ENCODE measurements at regions not wholly inside any gene's neighbourhood (a gene's known extent, or its start where the extent isn't known, plus 50 kb on each side); places are given as distances from the start of the nearest gene placed in this dataset.

DNA sequence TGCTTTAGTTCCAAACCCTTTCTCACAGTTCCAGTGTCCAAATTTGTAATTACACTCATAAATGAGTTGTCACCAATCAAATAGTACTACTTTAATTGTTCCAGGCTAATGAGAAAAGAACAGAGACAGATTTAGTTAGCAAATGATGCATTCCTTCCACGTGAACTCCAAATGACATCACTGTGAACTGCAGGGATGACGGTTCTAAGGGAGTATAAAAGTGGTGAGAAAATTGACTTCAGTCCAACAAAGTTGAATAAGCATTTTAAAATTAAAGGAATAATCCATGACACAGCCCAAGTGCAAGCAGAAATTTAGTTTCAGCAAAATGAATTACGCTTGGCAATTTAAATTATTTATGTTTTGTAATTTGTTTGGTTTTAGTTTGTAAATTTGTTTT lies 102.0 kb upstream of the LRATD1 start:
- DNase-seq (ENCODE audit: low read depth), result no peak

DNA sequence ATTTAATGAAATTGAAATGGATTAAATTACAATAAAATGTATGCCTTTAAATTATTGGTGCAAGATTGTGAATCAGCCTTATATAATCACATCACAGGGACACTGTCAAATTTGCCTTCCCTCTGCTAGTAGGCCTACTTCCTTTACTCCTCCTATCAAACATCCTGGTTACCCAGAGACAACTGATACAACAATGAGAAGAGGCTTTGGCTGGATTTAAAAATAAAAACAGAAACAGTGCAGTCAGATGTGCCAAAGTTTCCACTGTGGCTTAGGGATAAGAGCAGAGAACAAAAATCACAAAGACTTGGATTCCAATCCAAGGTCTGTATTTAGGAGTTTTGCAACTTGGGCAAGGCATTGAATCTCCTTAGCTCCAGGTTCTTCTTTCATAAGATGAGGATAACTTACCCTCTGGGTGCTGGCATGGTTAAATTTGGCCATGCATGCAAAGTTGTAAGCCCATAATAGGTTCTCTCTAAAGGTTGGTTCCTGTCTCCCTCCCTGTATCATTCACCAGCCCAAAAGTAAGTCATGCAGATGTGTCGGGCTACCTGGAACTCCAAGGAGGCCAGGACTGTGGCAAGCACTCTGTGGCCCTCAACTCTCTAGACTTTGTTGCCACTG lies 99.3 kb upstream of the LRATD1 start:
- no peak for DNase-seq (ENCODE audit: low read depth)

DNA sequence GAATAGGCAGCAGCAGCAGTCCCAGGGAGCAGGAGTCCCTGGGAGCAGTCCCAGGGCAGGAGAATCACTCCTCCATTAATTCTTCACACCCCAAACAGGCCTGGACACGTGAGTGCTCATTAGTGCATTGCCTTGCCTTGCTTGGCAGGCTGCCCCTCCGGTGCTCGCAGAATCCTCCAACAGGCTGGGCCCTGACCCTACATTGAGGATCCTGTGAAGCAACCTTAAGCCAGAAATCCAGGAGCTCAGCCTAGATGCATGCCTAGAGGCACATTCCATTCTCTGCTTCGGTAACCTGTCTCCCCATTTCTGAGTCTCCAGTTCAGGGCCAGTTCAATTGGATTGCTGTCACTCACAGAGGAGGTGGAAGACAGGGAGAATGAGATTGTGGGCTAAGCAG lies 97.4 kb upstream of the LRATD1 start:
- no peak for DNase-seq (ENCODE audit: low read depth)

DNA sequence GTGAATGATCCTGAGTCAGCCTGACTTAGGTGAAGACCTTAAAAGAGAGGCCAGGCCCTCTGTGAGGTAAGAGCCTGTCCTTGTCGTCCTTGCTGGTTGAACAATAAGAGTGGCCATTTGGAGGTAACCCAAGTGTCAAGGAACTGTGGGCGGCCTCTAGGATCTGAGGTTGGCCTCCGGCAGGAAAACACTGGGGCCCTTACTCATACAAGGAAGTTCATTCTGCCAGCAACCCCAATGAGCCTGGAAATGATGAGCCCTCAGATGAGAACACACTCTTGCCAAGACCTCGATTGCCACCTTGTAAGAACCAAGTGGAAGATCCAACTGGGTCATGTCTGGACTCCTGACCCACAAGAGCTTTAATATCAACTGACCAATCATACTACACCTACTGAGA lies 95.5 kb upstream of the LRATD1 start:
- no peak for DNase-seq (ENCODE audit: low read depth)

DNA sequence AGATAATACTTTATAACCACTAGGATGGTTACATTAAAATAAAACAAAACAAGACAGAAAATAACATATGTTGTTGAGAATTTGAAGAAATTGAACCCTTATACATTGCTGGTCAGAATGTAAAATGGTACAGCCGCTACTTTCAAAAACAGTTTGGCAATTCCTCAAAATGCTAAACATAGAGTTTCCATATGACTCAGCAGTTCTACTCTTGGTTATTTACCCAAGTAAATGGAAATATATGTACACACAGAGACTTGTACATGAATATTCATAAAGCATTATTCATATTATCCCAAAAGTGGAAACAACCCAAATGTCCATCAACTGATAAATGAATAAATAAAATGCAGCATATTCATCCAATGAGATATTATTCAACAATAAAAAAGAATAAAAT lies 92.5 kb upstream of the LRATD1 start:
- no peak for DNase-seq (ENCODE audit: low read depth)

DNA sequence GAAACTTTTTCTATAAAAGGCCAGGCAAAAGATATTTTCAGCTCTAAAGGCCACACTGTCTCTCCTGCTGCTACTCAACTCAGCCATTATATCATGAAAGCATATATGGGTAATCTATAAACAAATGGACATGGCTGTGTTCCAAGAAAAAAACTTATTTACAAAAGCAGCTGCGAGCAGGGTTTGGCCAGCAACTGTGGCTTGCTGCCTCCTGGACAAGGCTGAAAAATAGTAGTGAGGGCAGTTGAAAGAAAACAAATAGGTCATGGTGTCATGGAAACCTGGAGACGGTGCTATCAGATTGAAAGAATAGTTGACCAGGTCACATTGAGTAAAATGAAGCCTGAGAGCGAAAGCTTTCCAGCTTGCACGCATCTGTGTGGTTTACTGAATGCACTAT lies 89.2 kb upstream of the LRATD1 start:
- DNase-seq (ENCODE audit: low read depth), result no peak

DNA sequence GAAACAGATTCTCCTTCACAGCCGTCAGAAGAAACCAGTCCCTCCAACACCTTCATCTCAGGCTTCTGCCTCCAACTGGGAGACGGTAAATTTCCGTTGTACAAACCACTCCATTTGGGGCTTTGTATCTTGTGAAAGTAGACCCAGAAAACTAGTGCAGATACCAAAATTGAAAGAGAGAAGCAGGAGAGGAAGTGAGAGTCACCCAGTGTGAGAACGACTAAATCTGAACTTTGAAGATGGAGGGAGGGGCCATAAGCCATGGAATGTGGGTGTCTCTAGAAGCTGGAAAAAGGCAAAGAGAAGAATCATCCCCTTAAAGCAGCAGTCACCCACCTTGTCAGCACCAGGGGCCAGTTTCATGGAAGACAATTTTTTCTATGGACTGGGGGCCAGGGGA lies 88.3 kb upstream of the LRATD1 start:
- DNase-seq (ENCODE audit: low read depth), result no peak

DNA sequence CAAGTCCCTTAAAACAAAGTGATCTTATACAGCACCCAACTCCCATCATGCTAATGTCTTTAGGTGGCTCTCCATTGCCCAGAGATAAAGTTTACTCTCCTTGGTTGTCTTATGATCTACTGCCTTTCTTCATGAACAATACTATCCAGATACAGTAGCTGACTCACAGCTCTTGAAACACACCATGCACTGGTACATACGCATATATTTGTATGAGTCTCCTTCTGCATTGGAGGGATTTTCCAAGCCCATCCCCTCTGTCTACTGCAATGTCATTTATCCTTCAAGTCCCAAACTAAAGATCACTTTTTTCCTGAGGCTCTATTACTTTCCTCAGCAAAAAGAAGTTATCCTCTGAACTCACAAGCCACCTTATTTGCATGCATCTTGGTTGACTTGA lies 84.7 kb upstream of the LRATD1 start:
- DNase-seq (ENCODE audit: low read depth), result no peak

DNA sequence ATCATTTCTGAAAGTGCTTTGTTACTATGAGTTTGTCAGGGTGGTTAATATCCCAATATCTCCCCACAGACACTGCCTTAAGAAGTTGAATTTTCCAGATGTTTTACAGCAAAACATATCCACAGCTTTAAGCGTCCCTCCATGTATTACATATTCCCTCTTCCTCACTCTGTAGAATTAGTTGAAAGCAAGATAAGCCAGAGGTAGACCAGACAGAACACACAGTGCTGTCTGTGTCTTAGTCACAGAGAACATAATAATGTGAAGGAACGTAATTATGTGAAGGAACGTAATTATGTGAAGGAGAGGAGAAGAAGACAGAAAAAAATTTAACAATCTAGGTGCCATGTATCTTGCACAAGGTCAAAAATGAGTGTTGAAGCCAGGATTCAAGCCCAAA lies 81.9 kb upstream of the LRATD1 start:
- DNase-seq (ENCODE audit: low read depth), result no peak

DNA sequence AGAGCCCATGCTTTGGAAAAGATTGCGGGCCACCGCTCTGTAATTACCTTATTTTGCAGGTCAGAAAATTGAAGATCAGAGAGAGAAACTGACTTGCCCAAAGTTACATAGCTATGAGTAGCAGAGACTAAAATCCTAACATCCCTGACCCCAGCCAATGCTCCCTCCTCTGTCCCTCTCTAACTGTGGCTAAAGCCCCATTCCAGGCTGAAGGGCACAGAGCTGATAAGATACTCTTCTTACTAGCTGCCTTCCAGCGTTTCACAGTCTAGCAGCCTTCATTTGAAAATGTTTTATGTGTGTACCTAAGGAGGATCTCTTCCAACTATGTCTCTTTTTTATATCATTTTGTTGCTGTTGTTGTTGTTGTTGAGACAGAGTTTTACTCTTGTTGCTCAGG lies 81.4 kb upstream of the LRATD1 start:
- DNase-seq (ENCODE audit: low read depth), result no peak

DNA sequence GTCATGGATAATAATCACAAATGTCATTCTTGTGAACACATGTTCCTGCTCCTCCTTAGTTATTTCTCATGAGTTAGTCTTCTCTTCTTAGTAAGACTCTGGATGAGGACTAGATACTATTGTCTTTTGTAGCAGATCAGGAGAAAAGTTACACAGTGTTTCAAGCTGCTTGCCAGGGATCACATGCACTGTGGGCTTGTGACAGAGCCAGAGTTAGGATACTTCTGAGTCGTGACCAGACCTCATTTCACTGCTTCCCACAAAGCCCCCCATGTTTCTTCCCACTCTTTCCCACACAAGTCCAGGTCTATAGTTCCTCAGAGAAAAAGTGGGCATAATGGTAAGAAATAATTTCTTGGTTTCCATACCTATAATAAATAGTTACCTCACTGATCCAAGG lies 80.2 kb upstream of the LRATD1 start:
- no peak for DNase-seq (ENCODE audit: low read depth)

DNA sequence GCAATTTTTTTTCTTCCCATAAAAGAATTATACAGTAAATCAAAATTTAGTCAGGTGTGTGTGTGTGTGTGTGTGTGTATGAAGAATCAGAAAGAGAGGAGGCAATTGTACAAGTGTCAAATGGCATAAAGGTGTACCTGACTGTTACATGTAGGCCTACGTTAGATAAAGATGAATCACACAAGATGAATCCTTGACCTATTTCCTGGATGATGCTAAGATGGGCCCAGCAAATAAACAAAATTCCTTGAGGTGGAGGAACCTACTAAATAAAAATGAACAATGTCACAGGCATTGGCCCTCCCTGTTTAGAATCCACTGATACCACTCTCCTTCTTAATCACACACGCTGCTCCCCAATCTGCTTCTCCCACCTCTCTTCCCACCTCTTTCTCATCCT lies 79.7 kb upstream of the LRATD1 start:
- DNase-seq (ENCODE audit: low read depth), result no peak

DNA sequence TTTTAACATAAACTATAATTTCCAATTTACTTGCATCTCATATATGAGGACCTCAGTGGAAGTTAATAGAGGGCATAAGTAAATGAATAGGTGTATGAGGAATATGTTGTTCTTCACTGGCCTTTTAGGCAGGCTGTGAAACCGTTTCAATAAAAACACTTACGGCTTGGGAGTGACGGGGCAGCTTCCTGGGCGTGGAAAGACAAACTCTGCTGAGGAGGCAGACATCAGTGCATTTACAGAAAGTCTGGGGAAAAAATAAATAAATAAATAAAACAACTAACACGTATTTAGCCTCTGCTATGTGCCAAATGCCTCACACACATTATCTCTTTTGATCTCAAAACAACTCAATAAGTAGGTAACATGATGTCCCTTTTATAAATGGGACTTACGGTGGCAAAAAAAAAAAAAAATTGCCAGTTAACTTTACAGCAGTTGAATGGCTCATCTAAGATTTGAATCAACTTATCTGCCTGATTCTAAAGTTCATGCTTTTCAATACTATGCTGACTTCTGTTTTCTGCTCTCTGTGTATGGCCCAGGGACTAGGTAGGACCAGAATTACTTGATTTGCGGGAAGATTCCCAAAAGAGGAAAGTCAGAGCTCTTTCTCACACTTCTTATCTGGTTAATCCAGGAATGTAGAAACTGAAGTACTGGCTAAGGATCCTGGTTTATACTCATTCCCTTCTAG lies 77.5 kb upstream of the LRATD1 start:
- no peak for DNase-seq (ENCODE audit: low read depth)

DNA sequence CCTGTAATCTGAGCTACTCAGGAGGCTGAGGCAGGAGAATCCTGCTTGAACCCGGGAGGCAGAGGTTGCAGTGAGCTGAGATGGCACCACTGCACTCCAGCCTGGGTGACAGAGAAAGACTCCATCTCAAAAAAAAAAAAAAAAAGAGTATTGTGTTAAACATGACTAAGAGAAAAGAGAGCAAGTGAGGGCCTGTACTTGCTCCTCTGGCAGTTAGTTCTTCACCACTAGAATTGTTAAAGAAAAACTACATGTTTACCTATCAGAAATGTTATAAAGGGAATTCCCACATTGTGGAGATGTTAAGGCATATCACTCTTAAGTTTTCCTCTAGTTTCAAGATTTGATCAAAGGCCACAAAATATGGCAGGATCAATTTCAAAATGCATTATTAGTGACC lies 75.4 kb upstream of the LRATD1 start:
- DNase-seq (ENCODE audit: low read depth), result no peak

DNA sequence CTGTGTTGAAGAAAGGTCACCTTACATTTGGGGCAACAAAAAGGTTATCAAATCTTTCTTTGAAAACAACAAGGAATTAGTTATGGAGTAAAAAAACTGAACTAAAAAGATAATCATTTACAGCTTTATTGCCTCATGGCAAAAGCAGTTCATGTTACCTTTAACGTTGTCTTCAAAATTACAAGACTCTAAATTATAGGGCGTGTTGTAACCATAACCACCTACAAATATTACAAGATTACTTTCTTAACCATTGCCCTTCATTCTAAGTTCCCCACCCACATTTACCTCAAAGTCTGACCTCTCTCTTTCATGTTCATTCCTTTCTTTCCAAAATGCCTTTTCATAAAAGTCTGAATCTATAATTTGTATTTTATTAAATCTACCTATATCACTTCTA lies 74.6 kb upstream of the LRATD1 start:
- DNase-seq (ENCODE audit: low read depth), result no peak

DNA sequence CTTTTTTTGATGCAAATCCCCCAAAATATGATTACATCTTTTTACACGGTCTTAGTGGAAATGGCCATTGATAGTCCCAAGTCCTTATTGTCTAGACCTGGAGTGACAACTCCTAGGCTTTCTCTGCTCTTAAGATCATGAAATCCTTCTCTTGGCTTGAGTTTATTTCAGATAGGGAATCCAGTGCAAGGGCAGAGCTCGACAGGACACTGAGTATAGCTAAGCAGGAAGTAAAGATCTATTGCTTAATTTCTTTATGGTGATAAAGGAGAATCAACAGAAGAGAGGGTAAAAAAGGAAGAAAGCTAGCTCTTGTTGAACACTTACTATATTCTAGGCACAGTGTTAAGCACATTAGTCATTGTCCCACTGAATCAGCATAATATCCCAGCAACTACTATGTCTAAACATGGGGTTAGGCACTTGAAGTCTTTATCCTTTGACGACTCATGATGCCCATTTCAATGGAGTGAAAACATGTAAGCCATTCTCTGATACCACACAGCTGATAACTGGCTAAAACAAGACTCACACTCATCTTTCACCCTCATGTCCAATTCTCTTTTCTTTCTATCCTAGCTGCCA lies 74.1 kb upstream of the LRATD1 start:
- no peak for DNase-seq (ENCODE audit: low read depth)

DNA sequence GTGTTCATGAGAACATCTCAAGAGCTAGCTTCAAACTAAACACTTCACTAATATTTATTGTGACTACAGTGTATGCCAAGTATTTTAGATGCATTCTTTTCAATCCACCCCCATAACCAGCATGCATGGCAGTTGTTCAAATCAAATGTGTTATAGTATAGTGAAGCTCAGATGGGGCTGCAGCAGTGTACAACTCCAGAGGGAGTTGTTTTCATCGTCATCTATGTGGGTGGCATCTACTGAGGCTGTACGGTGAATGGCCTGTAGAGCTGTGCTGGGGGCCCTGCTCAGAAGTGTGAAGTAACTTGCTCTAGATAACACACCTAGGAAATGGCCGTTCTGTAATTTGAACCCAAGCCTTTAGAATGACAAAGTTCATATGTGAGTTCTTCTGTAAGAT lies 71.8 kb upstream of the LRATD1 start:
- no peak for DNase-seq (ENCODE audit: low read depth)

DNA sequence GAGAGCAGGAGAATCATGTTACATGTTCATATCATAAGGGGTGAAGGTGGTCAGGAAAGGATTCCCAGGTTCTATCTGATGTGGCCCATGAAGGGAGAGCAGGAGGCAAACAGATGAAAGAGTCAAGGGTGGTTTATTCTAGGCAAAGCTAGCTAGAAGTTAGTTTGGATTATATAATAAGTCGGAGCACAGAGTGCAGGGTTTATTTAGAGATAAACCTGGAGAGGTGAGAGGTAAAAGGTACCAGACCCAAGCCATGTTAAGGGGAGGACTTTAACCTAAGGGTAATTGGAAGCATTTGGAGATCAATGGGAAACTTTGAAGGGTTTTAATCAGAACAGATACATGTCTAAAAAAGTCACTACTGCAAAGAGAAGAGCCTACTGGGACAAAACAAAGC lies 69.2 kb upstream of the LRATD1 start:
- DNase-seq (ENCODE audit: low read depth), result no peak

DNA sequence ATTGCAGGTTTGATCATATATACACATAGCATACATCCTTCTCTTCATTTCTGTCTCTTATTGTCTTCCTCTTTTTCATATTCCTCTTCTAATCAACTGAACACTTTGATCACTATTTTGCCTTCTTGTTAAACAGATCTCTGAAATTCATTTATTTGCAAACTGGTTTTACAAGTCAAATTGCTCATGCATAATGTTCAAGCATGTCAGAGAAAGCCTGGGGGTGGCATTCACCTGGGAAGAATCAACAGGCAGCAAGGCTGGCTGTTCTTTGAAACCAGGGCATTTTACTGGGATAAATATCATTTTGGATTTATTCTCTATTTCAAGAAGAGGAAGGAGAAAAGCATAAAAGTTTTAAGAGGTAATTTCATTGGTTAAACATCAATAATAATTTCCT lies 66.9 kb upstream of the LRATD1 start:
- DNase-seq (ENCODE audit: low read depth), result no peak

DNA sequence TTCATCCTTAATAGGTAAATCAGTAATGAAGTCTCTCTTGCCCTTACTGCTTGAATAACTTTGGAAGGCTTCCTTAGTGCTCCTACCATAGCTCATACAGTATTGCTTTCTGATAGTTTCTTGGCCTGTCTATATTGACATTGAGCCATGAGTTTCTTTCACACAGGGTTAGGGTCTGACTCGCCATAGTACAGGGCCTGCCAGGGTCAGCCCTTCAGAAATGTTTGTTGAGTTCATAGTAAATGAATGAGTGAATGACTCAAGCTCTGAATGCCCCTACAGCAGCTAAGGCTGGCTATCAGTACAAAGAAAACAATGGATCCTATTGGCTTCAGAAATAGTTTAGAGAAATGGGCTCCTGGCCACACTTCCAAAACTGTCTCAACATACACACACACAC lies 65.0 kb upstream of the LRATD1 start:
- peak; percentile 45 for DNase-seq (ENCODE audit: low read depth)

DNA sequence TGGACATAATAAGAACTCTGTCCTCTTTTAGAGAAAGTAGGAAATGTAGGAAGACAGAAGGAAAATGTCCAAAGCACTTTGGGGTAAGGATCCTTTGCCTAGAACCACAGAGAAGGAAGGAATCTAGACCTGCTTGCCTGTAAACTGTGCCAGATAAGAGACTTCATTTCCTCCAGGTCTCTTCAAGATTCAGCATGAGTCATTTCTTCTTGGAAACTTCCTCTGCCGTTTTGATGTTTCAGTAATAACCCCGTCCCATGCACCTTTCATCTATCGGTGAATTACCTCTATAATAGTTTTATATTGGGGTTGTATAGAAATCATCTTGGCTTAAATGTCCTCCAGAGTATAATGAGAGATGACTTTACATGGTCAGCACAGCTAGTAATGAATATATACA lies 63.2 kb upstream of the LRATD1 start:
- DNase-seq (ENCODE audit: low read depth), result no peak

DNA sequence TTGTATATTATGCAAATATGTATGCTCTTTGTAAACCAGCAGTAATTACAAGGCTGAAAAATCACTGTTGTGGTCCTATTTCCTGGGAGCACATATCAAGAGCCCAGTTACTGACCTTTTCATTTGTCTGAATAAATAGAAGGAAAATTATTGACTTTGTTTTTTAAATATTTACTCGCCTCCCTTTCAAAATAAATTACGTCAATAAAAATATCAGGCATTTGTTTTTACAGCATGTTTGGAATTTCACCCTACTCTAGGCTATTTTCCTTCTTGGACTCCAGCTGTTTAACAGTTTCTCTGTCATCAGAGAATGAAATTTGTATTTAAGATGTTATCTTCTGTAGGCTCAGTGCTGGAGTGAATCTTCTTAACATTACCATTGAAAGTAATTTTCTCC lies 59.9 kb upstream of the LRATD1 start:
- DNase-seq (ENCODE audit: low read depth), result no peak

DNA sequence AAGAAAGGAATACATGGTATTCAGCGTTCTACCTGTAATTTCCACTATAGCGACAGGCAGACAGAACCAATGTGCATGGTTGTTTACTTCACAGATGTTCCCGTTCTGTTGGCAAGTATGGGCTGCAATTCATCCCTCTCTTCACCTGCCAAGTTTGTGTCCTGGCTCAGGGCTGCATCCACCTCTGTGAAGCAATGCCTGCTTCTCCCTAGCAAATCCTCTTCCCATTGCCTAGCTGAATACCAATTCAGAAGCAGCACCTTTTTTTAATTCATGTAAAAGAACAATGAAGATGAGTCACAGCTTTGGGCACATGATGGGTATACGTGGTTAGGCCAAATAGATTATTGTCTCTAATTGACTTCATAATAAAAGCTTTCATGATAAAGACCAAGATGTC lies 54.7 kb upstream of the LRATD1 start:
- no peak for DNase-seq (ENCODE audit: low read depth)

Measured in stromal cell of bone marrow (primary cell).